Mucosa of gallbladder (tissue), 1 donor: ENCODE measurements at regions not wholly inside any gene's neighbourhood (a gene's known extent, or its start where the extent isn't known, plus 50 kb on each side); places are given as distances from the start of the nearest gene placed in this dataset.
"Not testable (repeated sequence)": the region's sequence is repeated elsewhere in the genome, so short reads cannot be mapped to it uniquely, and the experiment has no call there.

ENCODE experiments used
- DNase-seq: peaks from one replicate; pipeline ENCODE4 v3.0.0-alpha.2; 2020; ENCODE audit warnings: low spot score
- donor health status: DM: no; HTN: no; CAD: no.

- DNase-seq: no peak
Measured at GRCh38 chr4:13678186-13678924, 50.8 kb upstream of the BOD1L1 start.

- no peak for DNase-seq
Measured at GRCh38 chr4:13681570-13681969, 54.0 kb upstream of the BOD1L1 start.

- DNase-seq: peak; percentile 18
Measured at GRCh38 chr4:13694256-13694655, 66.7 kb upstream of the BOD1L1 start.

GRCh38 chr4:13698296-13698695 is 70.8 kb upstream of the BOD1L1 start:
- DNase-seq: no peak

- no peak for DNase-seq
Measured at GRCh38 chr4:13700021-13700857, 72.7 kb upstream of the BOD1L1 start.

- not testable (repeated sequence) for DNase-seq
Measured at GRCh38 chr4:13700858-13701140, 73.3 kb upstream of the BOD1L1 start.

GRCh38 chr4:13701937-13702446 is 74.5 kb upstream of the BOD1L1 start:
- peak; percentile 31 for DNase-seq

GRCh38 chr4:13703096-13703495 is 75.6 kb upstream of the BOD1L1 start:
- DNase-seq: no peak

GRCh38 chr4:13704035-13704434 is 76.5 kb upstream of the BOD1L1 start:
- DNase-seq: peak; percentile 44

- no peak for DNase-seq
Measured at GRCh38 chr4:13704761-13705160, 77.2 kb upstream of the BOD1L1 start.

GRCh38 chr4:13705521-13706041 is 78.1 kb upstream of the BOD1L1 start:
- DNase-seq: peak; percentile 77

- DNase-seq: no peak
Measured at GRCh38 chr4:13706120-13706519, 78.6 kb upstream of the BOD1L1 start.

- no peak for DNase-seq
Measured at GRCh38 chr4:13706716-13707115, 79.2 kb upstream of the BOD1L1 start.

GRCh38 chr4:13710246-13710885 is 82.8 kb upstream of the BOD1L1 start:
- no peak for DNase-seq

GRCh38 chr4:13711233-13711785 is 83.8 kb upstream of the BOD1L1 start:
- DNase-seq: no peak

- no peak for DNase-seq
Measured at GRCh38 chr4:13721894-13722293, 94.4 kb upstream of the BOD1L1 start.

- no peak for DNase-seq
Measured at GRCh38 chr4:13722649-13723048, 95.1 kb upstream of the BOD1L1 start.

- DNase-seq: no peak
Measured at GRCh38 chr4:13728761-13729160, 101.2 kb upstream of the BOD1L1 start.

GRCh38 chr4:13731019-13731418 is 103.5 kb upstream of the BOD1L1 start:
- DNase-seq: no peak

GRCh38 chr4:13733817-13734216 is 106.3 kb upstream of the BOD1L1 start:
- no peak for DNase-seq

GRCh38 chr4:13750594-13750993 is 123.1 kb upstream of the BOD1L1 start:
- no peak for DNase-seq

- DNase-seq: not testable (repeated sequence)
Measured at GRCh38 chr4:13761581-13761980, 134.1 kb upstream of the BOD1L1 start.
